ENCODE measurements at regions not wholly inside any gene's neighbourhood (a gene's known extent, or its start where the extent isn't known, plus 50 kb on each side); places are given as distances from the start of the nearest gene placed in this dataset.

GRCh38 chr2:74042606-74043005 lies 57.9 kb downstream of the TET3 start:
- TF ChIP-seq CTCF (IDR thresholded peaks at IDR 0.05; ENCODE audit: low read depth, low read length) (no peak), EZH2phosphoT487 (IDR thresholded peaks at IDR 0.05; ENCODE audit: low read depth) (no peak)
